ENCODE measurements at regions not wholly inside any gene's neighbourhood (a gene's known extent, or its start where the extent isn't known, plus 50 kb on each side); places are given as distances from the start of the nearest gene placed in this dataset.

GRCh38 chr9:107894572-107895261 lies 405.1 kb upstream of the KLF4 start:
- intact Hi-C loops (cut with micrococcal nuclease) (loop anchor here (2.0 to 10.0 kb wide), 2 partner anchors 406 to 550 kb away; partner anchors contain the start of gene KLF4), dilution Hi-C loops (cut with HindIII; ENCODE audit: low sequenced_read_pairs, unreplicated experiment) (no loop called here), in situ Hi-C loops (cut with MboI; ENCODE audit: low sequenced_read_pairs) (loop anchor here (25.0 kb wide), 1 partner anchor 407 kb away; the partner anchor contains the start of gene KLF4)
- Histone ChIP-seq H2BK5ac (ENCODE audit: low read depth, low read length, poor library complexity, severe bottlenecking) (peak overlapping the region; percentile 37), H3K9ac (ENCODE audit: low read depth, low read length) (no peak overlapping the region; the same call in 1 of the 2 replicates), H2BK120ac (ENCODE audit: low read depth, low read length) (peak overlapping the region; percentile 82), H3K27ac (ENCODE audit: insufficient read depth, low read length) (peak overlapping the region; percentile 82; the same call in 1 of the 2 replicates), H3K79me1 (ENCODE audit: low read depth in 1 of 2, low read length in 2 of 2) (no peaks in the 10 kb centered on the region), H3K14ac (replicated peaks; ENCODE audit: low read depth, low read length) (0 out of 2 replicates have a peak overlapping the region, but pooled peaks have one; percentile 0), H2AK5ac (ENCODE audit: low read depth, low read length) (peak overlapping the region; percentile 44), H3K36me3 (ENCODE audit: control insufficient read depth, insufficient read depth, low read length) (no peaks in the 10 kb centered on the region), H4K8ac (ENCODE audit: low read depth in 2 of 2, low read length in 2 of 2) (peak overlapping the region; percentile 1 to 86; a peak in 2 of 4 replicates), H3K4me2 (ENCODE audit: low read depth, low read length) (peak overlapping the region; percentile 21; the same call in 1 of the 2 replicates), H3K4me3 (ENCODE audit: insufficient read depth, low read depth, low read length) (no peak overlapping the region), H2AFZ (replicated peaks; ENCODE audit: low read length, poor library complexity) (peak overlapping the region; percentile 71), H3K23ac (ENCODE audit: low read depth, low read length) (peak overlapping the region; percentile 4), H2AK9ac (replicated peaks; ENCODE audit: low read depth, low read length, poor library complexity) (peak overlapping the region; percentile 0), H3K4ac (ENCODE audit: low read depth, low read length) (peak overlapping the region; percentile 62), H2BK20ac (ENCODE audit: low read depth, low read length) (peak overlapping the region; percentile 85), H3K4me1 (ENCODE audit: control insufficient read depth, insufficient read depth, low read length) (peaks cover 12% of the 10 kb centered on the region), H3K9me3 (ENCODE audit: control insufficient read depth, insufficient read depth, low read length) (no peaks in the 10 kb centered on the region), H4K91ac (ENCODE audit: insufficient read depth, low read depth, low read length) (peak overlapping the region; percentile 22), H3K9me1 (ENCODE audit: insufficient read depth, low read length) (peaks cover 11% of the 10 kb centered on the region; the same call in 1 of the 2 replicates), H3K56ac (ENCODE audit: extremely low read depth, insufficient read depth, low read length) (no peak overlapping the region), H3K18ac (ENCODE audit: low read depth, low read length) (peak overlapping the region; percentile 59), H3K27me3 (ENCODE audit: control insufficient read depth, insufficient read depth, low read length) (no peaks in the 10 kb centered on the region), H2BK15ac (ENCODE audit: low read depth, low read length) (peak overlapping the region; percentile 51; the same call in 1 of the 3 replicates), H4K5ac (ENCODE audit: low read depth, low read length) (peak overlapping the region; percentile 45; the same call in 1 of the 2 replicates), H4K20me1 (ENCODE audit: insufficient read depth, low read length) (no peaks in the 10 kb centered on the region)
- DNase-seq = peak; percentile 93
- CTCF ChIA-PET = no interaction called here
- no peak for TF ChIP-seq CHD1 (IDR thresholded peaks at IDR 0.05; ENCODE audit: low read depth, low read length)
- no peak for TF ChIP-seq RAD21 (IDR thresholded peaks at IDR 0.05; ENCODE audit: low read length)
- peak; percentile 41; the same call in 1 of the 2 replicates for TF ChIP-seq CEBPB (IDR thresholded peaks at IDR 0.05; ENCODE audit: low read depth, low read length)
- TF ChIP-seq FOS (IDR thresholded peaks at IDR 0.05; ENCODE audit: low read depth, low read length) = peak; percentile 7; the same call in 1 of the 2 replicates
- POLR2A ChIA-PET (ENCODE audit: unreplicated experiment) = no interaction called here
- 0% methylated on average over 1 of the region's 11 CpGs; no CpG with 5 or more reads in 1 of the 2 experiments for WGBS, 2 experiments (ENCODE audit: extremely low coverage in 2 of 2, insufficient read length in 1 of 2)
- ATAC-seq (ENCODE audit: low read depth) = peak; percentile 84
- BruUV-seq (replicated peaks) = no TSS peak
